Trophoblast cell (in vitro differentiated cells and primary cell): ENCODE measurements at regions not wholly inside any gene's neighbourhood (a gene's known extent, or its start where the extent isn't known, plus 50 kb on each side); places are given as distances from the start of the nearest gene placed in this dataset.

Experiments used
- DNase-seq, 2 donors: peaks; one replicate each; pipeline ENCODE4 v3.0.0-alpha.2; 2016
- H2AFZ ChIP-seq: 2 replicates; pipeline ENCODE4 v1.6.1; 2013; ENCODE audit warnings: low read length, moderate library complexity, mild to moderate bottlenecking; ENCODE audit not compliant: insufficient read depth, poor library complexity
- H2AK5ac ChIP-seq: 2 replicates; pipeline ENCODE4 v1.6.1; 2013; ENCODE audit warnings: mild to moderate bottlenecking, low read length
- H2BK120ac ChIP-seq: 2 replicates; pipeline ENCODE4 v1.6.1; 2013; ENCODE audit warnings: low read length, mild to moderate bottlenecking, moderate library complexity; ENCODE audit not compliant: insufficient read depth, poor library complexity
- H2BK12ac ChIP-seq: 2 replicates; pipeline ENCODE4 v1.6.1; 2013; ENCODE audit warnings: mild to moderate bottlenecking, low read length, moderate library complexity
- H2BK5ac ChIP-seq: 2 replicates; pipeline ENCODE4 v1.6.1; 2013; ENCODE audit warnings: low read length, low read depth, moderate library complexity, mild to moderate bottlenecking; ENCODE audit not compliant: poor library complexity
- H3K14ac ChIP-seq: 2 replicates; pipeline ENCODE4 v1.6.1; 2013; ENCODE audit warnings: mild to moderate bottlenecking, low read length
- H3K18ac ChIP-seq: 2 replicates; pipeline ENCODE4 v1.6.1; 2013; ENCODE audit warnings: mild to moderate bottlenecking, low read length
- H3K23ac ChIP-seq: 2 replicates; pipeline ENCODE4 v1.6.1; 2013; ENCODE audit warnings: low read length
- H3K27ac ChIP-seq: 2 replicates; pipeline ENCODE4 v1.5.1; 2013; ENCODE audit warnings: low read depth, mild to moderate bottlenecking, inconsistent platforms, low read length, moderate library complexity
- H3K27me3 ChIP-seq: 2 replicates; pipeline ENCODE4 v1.6.1; 2013; ENCODE audit warnings: inconsistent platforms, mild to moderate bottlenecking, low read length, moderate library complexity; ENCODE audit not compliant: insufficient read depth
- H3K36me3 ChIP-seq, 2 experiments: 1 replicate in 1 of 2; 2 replicates in 1 of 2; pipeline ENCODE4 v1.6.1; 2013; ENCODE audit warnings: low read length in 2 of 2, mild to moderate bottlenecking in 2 of 2, moderate library complexity in 1 of 2; ENCODE audit not compliant: insufficient read depth in 2 of 2, control insufficient read depth in 1 of 2
- H3K4ac ChIP-seq: 2 replicates; pipeline ENCODE4 v1.6.1; 2013; ENCODE audit warnings: low read depth, mild to moderate bottlenecking, low read length, moderate library complexity
- H3K4me1 ChIP-seq, 2 experiments: 1 replicate in 1 of 2; 2 replicates in 1 of 2; pipeline ENCODE4 v1.6.1; 2013; ENCODE audit warnings: low read length in 2 of 2, mild to moderate bottlenecking in 2 of 2, moderate library complexity in 1 of 2; ENCODE audit not compliant: insufficient read depth in 2 of 2, control insufficient read depth in 1 of 2
- H3K4me2 ChIP-seq: 2 replicates; pipeline ENCODE4 v1.6.1; 2013; ENCODE audit warnings: inconsistent platforms, mild to moderate bottlenecking, low read length, moderate library complexity
- H3K4me3 ChIP-seq: 2 replicates; pipeline ENCODE4 v1.5.1; 2013; ENCODE audit warnings: mild to moderate bottlenecking, low read depth, low read length, inconsistent platforms
- H3K79me1 ChIP-seq: one replicate; pipeline ENCODE4 v1.6.1; 2013; ENCODE audit warnings: low read length
- H3K79me2 ChIP-seq: 2 replicates; pipeline ENCODE4 v1.6.1; 2013; ENCODE audit warnings: low read length, mild to moderate bottlenecking; ENCODE audit not compliant: control insufficient read depth, insufficient read depth, poor library complexity
- H3K9ac ChIP-seq: 2 replicates; pipeline ENCODE4 v1.6.1; 2013; ENCODE audit warnings: mild to moderate bottlenecking, low read length
- H3K9me3 ChIP-seq: 2 replicates; pipeline ENCODE4 v1.6.1; 2013; ENCODE audit warnings: low read depth, mild to moderate bottlenecking, control low read depth, inconsistent platforms, low read length; ENCODE audit not compliant: insufficient read depth
- H4K12ac ChIP-seq: 2 replicates; pipeline ENCODE4 v1.6.1; 2013; ENCODE audit warnings: low read depth, mild to moderate bottlenecking, low read length, moderate library complexity
- H4K8ac ChIP-seq: 2 replicates; pipeline ENCODE4 v1.6.1; 2013; ENCODE audit warnings: low read depth, mild to moderate bottlenecking, low read length, moderate library complexity
- H4K91ac ChIP-seq: one replicate; pipeline ENCODE4 v1.6.1; 2013; ENCODE audit warnings: low read depth, mild to moderate bottlenecking, low read length, moderate library complexity
- WGBS: extraction: QIAGEN DNeasy Blood & Tissue Kit; methylation state at CpG from one replicate; pipeline ENCODE4 v1.1.7; 2013; ENCODE audit warnings: missing lambda C conversion rate; ENCODE audit not compliant: insufficient read length, insufficient coverage; ENCODE audit errors: extremely low coverage; 5-methylcytosine and 5-hydroxymethylcytosine counted together

GRCh38 chr16:63135069-63135468 lies 1098.8 kb upstream of the CDH8 start:
- no peaks in the 10 kb centered on the region for H3K4me1 ChIP-seq
- H4K8ac ChIP-seq, result no peak overlapping the region
- no peak for DNase-seq
- H4K12ac ChIP-seq, result no peak overlapping the region
- H2AK5ac ChIP-seq, result no peak overlapping the region
- no peaks in the 10 kb centered on the region for H3K79me2 ChIP-seq
- no CpG with 5 or more reads among the region's 2 CpGs for WGBS
- no peak overlapping the region for H4K91ac ChIP-seq
- no peak overlapping the region for H3K14ac ChIP-seq
- H3K9me3 ChIP-seq, result no peaks in the 10 kb centered on the region
- no peak overlapping the region for H3K18ac ChIP-seq
- no peaks in the 10 kb centered on the region for H3K27me3 ChIP-seq
- no peak overlapping the region for H3K27ac ChIP-seq
- H3K4ac ChIP-seq, result no peak overlapping the region
- H3K4me2 ChIP-seq, result no peak overlapping the region
- no peak overlapping the region for H2BK5ac ChIP-seq
- no peak overlapping the region for H3K9ac ChIP-seq
- no peak overlapping the region for H2BK120ac ChIP-seq
- H2BK12ac ChIP-seq, result no peak overlapping the region
- no peak overlapping the region for H3K23ac ChIP-seq
- no peak overlapping the region for H3K4me3 ChIP-seq
- no peak overlapping the region for H2AFZ ChIP-seq
- H3K79me1 ChIP-seq, result no peaks in the 10 kb centered on the region
- no peaks in the 10 kb centered on the region for H3K36me3 ChIP-seq

GRCh38 chr16:63131503-63131902 lies 1095.3 kb upstream of the CDH8 start:
- Histone ChIP-seq H3K18ac (no peak overlapping the region), H3K27ac (no peak overlapping the region), H3K9me3 (no peaks in the 10 kb centered on the region), H3K9ac (no peak overlapping the region), H2BK120ac (no peak overlapping the region), H3K4ac (no peak overlapping the region), H3K79me2 (no peaks in the 10 kb centered on the region), H3K14ac (no peak overlapping the region), H2AK5ac (no peak overlapping the region), H4K12ac (no peak overlapping the region), H2BK5ac (no peak overlapping the region), H3K79me1 (no peaks in the 10 kb centered on the region), H3K36me3 (no peaks in the 10 kb centered on the region), H2AFZ (no peak overlapping the region), H3K4me3 (no peak overlapping the region), H3K4me2 (no peak overlapping the region), H3K23ac (no peak overlapping the region), H4K91ac (no peak overlapping the region), H4K8ac (no peak overlapping the region), H2BK12ac (no peak overlapping the region), H3K4me1 (no peaks in the 10 kb centered on the region), H3K27me3 (no peaks in the 10 kb centered on the region)
- DNase-seq, result no peak
- WGBS, result no CpG with 5 or more reads among the region's 2 CpGs

DNA sequence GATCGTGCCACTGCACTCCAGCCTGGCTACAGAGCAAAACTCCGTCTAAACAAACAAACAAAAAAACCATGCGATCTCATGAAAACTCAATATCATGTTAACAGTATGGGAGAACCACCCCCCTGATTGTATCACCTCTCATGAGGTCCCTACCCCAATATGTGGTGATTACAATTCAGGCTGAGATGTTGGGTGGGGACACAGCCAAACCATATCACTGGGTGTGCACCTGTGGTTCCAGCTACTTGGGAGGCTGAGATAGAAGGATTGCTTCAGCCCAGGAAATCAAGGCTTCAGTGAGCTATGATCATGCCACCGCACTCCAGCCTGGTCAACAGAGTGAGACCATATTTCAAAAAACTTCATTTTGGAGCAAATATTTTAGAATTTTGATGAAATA lies 1094.7 kb upstream of the CDH8 start:
- WGBS, result no CpG with 5 or more reads among the region's 4 CpGs
- H3K4me2 ChIP-seq, result no peak overlapping the region
- no peaks in the 10 kb centered on the region for H3K4me1 ChIP-seq
- H3K9me3 ChIP-seq, result no peaks in the 10 kb centered on the region
- no peaks in the 10 kb centered on the region for H3K36me3 ChIP-seq
- H2AFZ ChIP-seq, result no peak overlapping the region
- no peak overlapping the region for H4K12ac ChIP-seq
- no peaks in the 10 kb centered on the region for H3K79me2 ChIP-seq
- H3K79me1 ChIP-seq, result no peaks in the 10 kb centered on the region
- H3K18ac ChIP-seq, result no peak overlapping the region
- H4K91ac ChIP-seq, result no peak overlapping the region
- no peak overlapping the region for H2BK120ac ChIP-seq
- no peak overlapping the region for H3K27ac ChIP-seq
- no peak overlapping the region for H4K8ac ChIP-seq
- H3K23ac ChIP-seq, result no peak overlapping the region
- H3K4ac ChIP-seq, result no peak overlapping the region
- H3K14ac ChIP-seq, result no peak overlapping the region
- no peak overlapping the region for H2AK5ac ChIP-seq
- no peak overlapping the region for H2BK12ac ChIP-seq
- H3K27me3 ChIP-seq, result no peaks in the 10 kb centered on the region
- no peak overlapping the region for H3K4me3 ChIP-seq
- no peak for DNase-seq
- no peak overlapping the region for H3K9ac ChIP-seq
- no peak overlapping the region for H2BK5ac ChIP-seq

GRCh38 chr16:63129411-63130125 lies 1093.3 kb upstream of the CDH8 start:
- H2BK5ac ChIP-seq, result no peak overlapping the region
- no peak overlapping the region for H3K27ac ChIP-seq
- H3K9me3 ChIP-seq, result no peaks in the 10 kb centered on the region
- no CpG with 5 or more reads among the region's 46 CpGs for WGBS
- no peak overlapping the region for H3K4me2 ChIP-seq
- H3K4me1 ChIP-seq, result no peaks in the 10 kb centered on the region
- no peak overlapping the region for H2AFZ ChIP-seq
- no peaks in the 10 kb centered on the region for H3K79me2 ChIP-seq
- no peak overlapping the region for H2BK12ac ChIP-seq
- H3K23ac ChIP-seq, result no peak overlapping the region
- no peak overlapping the region for H2AK5ac ChIP-seq
- H3K18ac ChIP-seq, result no peak overlapping the region
- H3K4ac ChIP-seq, result no peak overlapping the region
- no peak overlapping the region for H3K9ac ChIP-seq
- no peak overlapping the region for H4K91ac ChIP-seq
- no peak overlapping the region for H3K4me3 ChIP-seq
- H4K12ac ChIP-seq, result no peak overlapping the region
- no peaks in the 10 kb centered on the region for H3K36me3 ChIP-seq
- no peaks in the 10 kb centered on the region for H3K27me3 ChIP-seq
- H2BK120ac ChIP-seq, result no peak overlapping the region
- H3K79me1 ChIP-seq, result no peaks in the 10 kb centered on the region
- H4K8ac ChIP-seq, result no peak overlapping the region
- H3K14ac ChIP-seq, result no peak overlapping the region
- DNase-seq, result no peak
